HG03139 (cell line): ENCODE measurements at regions not wholly inside any gene's neighbourhood (a gene's known extent, or its start where the extent isn't known, plus 50 kb on each side); places are given as distances from the start of the nearest gene placed in this dataset.
"Not testable (repeated sequence)": the region's sequence is repeated elsewhere in the genome, so short reads cannot be mapped to it uniquely, and the experiment has no call there.

Source experiments
- ATAC-seq: cut with Tn5 transposase; IDR thresholded peaks from one replicate; pipeline ENCODE4 v1.9.1; 2021; ENCODE audit not compliant: unreplicated experiment

DNA sequence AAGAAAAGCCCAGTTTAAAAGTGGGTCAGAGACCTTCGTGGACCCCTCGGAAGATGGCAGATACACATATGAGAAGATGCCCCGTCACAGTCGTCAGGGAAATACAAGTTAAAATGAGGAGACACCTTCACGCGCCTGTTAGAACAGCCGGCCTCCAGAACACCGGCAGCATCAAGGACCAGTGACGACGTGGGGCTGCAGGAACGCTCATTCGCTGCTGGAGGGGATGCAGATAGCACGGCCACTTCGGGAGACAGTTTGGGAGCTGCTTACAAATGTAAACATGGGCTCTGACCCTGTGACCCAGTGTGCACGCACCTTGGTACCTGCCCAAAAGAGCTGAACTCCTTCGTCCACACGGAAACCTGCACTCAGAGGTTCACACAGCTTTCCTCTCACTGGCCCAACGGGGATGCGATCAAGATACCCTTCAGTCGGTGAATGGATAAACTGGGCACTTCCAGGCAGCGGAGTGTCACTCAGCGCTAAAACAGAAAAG lies 83.7 kb upstream of the CTDP1 start:
- ATAC-seq: no peak

DNA sequence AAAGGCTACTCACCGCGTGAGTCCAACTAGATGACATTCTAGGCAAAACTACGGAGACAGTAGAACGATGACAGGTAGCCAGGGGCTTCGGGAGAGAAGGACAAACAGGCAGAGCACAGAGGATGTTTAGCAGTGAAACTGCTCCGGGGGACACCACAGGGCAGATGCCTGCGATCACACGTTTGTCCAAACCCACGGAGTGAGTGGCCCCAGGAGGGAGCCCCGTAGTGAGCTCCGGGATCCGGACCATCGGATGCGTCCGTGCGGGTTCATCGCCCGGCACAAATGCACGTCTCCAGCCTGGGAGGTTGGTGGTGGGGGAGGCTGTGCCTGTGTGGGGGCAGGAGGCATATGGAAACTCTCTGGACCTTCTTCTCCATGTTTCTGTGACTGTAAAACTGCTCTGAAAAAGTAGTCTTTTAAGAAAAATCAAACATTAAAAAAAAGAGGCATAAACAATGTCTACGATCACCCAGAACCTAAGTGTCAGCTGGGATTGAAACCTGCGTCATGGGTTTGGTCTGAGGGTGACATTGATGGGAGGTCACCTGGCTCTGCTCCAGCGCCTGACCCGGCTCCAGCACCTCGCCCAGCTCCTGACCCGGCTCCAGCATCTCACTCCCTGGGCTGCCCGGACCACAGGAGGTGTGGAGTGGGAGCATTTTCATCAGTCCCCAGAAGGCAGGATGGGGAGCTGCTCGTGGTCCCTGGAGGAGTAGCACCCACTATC lies 83.0 kb upstream of the CTDP1 start:
- no peak for ATAC-seq

DNA sequence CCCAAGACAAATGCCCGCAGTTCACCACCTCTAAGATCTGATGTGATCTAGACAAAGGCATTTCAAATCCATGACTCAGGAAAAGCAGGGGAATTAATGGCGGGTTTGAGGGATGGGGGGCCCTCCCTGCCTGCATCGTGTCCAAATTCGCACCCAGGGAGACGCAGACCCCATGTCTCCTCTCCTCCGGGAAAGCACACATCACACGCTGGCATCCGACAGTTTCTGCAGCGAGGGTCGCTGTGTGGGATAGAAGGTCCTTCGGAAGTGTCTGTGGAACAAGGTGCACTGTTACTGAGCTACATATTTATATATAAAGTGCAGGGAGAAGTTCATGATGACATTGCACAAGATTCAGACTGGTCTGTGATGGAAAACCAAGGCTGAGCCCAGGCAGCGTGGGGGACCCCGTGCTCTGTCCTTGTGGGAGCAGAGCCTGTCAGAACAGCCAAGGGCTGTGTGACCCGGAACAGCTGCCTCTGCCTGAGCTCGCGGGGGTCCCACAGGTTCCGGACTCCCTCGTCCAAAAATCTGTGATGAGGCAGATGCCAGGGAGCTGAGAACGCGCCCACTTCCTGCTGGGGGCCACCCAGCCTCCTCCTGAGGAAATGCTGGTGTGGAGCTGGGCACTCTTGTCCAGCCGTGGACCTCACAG lies 82.3 kb upstream of the CTDP1 start:
- no peak for ATAC-seq

- no peak for ATAC-seq
Observed at GRCh38 chr18:79597831-79598632, 81.6 kb upstream of the CTDP1 start.

DNA sequence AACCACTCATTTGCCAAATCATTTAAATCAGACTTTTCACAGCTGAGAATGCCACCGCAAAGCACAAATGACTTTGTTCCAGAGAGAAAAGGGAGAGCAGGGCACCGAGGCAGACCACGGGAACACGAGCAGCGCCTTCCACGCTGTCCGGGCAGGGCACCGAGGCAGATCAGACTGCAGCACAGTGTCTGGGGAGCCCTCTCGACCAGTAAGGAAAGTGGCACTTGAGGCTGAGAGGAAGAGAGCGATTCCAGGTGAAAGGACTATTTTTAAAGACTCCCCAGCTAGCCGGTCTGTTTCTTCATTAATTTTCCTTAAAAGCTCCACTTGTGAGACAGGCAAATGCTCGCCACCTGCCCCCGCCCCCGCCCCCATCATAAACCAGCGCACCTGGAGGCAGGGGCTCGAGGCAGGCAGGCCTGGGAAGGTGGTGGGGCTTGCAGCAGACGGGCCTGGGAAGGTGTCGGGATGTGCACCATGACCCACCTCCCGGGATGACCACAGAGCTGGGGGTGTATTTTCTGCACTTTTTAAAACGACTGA lies 80.9 kb upstream of the CTDP1 start:
- ATAC-seq: no peak

DNA sequence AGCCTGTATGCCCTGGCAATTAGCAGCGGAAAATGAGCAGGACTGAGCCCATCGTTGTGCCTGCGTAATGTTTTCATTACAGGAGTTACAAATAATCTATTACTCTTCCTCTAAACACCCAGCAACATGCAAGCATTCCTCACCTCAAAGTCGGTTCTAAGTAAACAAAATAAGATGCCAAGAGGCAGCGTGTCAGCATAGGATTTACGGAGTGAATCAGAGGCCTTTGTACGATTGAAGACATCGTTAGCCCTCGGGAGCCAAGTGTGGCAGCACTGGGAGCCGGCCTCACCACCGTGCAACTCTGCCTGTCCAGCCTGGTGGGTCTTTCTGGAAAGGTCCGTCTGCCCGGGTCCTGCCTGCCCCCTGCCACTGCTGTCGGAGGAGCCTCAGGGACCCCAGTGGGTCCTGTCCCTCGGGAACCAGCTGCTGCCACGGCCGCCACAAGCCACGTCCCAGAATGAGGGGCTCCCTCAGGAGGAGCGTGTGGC lies 80.1 kb upstream of the CTDP1 start:
- ATAC-seq: no peak

- ATAC-seq: no peak
Observed at GRCh38 chr18:79600141-79600540, 79.5 kb upstream of the CTDP1 start.

DNA sequence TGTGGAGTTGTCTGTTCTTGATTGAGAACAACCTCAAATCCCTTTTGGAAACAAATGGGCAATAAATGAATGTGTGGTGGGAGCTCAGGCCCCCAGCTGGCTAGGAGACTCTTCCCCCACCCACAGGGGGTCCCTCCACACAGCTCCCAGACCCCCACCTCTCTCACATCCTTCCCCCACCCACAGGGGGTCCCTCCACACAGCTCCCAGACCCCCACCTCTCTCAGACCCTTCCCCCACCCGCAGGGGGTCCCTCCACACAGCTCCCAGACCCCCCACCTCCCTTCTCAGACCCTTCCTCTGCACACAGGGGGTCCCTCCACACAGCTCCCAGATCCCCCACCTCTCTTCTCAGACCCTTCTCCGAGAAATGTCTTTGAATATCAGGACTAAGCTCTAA lies 79.0 kb upstream of the CTDP1 start:
- no peak for ATAC-seq

DNA sequence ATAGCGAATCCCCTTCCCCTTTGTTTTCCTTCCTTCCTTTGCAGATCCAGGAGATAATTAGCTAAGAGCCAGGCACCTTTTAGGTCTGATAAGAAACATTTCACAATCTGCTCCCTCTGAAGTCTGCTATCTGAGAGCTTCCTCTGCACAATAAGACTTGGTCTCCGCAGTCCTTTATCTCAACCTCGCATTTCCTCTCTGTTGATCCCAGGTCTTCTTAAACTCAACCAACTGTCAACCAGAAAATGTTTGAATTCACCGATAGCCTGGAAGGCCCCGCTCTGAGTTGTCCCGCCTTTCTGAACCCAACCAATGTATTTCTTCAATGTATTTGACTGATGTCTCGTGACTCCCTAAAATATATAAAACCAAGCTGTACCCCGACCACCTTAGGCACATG lies 78.4 kb upstream of the CTDP1 start:
- ATAC-seq: no peak

- no peak for ATAC-seq
Observed at GRCh38 chr18:79603321-79604204, 76.0 kb upstream of the CTDP1 start.

DNA sequence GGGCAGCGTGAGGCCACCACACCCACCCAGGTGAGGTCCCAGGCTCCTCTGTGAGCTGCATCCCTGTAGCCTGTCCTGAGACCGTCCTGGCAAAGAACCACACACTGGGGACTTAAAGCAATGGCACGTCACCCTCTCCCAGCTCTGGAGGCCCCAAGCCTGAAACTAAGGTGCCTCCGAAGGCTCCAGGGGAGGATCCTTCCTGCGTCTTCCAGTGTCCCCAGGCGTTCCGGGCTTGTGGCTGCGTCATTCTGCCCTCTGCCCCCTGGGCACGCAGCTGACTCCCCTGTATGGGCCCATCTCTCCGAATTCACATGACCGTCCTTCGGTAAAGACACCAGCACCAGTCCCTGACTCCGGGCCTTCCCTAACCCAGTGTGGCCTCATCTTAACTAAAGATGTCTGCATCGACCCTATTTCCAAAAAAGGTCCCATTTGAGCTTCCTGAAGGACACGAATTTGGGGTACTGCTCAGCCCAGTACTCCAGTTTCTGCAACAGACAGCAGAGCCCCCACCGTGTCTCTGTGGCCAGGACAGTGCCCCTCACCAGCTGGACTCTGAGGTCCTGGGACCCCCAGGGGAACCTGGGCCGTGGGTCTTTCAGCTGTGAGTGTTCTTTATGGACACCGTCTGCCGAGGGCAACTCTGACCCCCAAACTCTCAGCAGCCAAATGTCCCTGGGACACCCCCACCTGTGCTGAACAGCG lies 75.2 kb upstream of the CTDP1 start:
- no peak for ATAC-seq

DNA sequence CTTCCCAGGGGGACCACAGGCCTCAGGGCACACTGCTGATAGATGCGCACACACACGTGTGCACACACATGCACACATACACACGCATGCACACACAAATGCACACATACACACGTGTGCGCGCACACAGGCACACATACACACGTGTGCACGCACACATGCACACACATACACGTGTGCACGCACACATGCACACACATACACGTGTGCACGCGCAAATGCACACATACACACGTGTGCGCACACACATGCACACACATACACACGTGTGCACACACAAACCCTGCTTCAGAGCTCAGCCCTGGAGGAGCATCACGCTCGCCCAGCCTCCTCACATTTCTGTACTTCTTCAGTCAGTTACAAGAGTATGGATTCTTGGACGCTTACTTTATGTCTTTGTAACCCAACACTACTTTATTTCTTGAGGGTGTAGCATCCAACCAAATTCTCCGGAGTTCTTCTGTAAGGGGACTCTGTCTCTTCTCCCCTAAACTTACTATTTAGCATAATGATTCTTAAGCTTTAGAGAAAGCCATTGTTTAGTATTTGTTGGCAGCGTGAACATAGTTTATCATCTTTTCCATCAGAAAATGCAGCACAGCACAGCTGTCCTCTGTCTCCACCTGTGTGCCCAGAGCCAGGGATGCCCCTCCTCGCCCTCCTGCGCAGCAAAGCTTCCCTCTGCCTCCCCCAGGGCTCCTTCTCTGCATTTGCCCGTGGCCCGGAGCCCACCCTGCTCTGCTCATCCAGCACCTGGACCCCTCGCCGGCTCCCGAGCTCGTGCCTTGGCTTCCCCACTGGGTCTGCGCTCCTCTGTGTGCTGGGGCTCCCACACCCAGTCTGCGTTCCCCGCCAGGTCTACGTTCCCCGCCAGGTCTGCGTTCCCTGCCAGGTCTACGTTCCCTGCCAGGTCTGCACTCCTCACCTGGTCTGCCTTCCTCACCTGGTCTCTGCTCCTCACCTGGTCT lies 74.4 kb upstream of the CTDP1 start:
- no peak for ATAC-seq

GRCh38 chr18:79606071-79606470 lies 73.5 kb upstream of the CTDP1 start:
- ATAC-seq: not testable (repeated sequence)

- ATAC-seq: no peak
Observed at GRCh38 chr18:79606621-79607331, 72.8 kb upstream of the CTDP1 start.

DNA sequence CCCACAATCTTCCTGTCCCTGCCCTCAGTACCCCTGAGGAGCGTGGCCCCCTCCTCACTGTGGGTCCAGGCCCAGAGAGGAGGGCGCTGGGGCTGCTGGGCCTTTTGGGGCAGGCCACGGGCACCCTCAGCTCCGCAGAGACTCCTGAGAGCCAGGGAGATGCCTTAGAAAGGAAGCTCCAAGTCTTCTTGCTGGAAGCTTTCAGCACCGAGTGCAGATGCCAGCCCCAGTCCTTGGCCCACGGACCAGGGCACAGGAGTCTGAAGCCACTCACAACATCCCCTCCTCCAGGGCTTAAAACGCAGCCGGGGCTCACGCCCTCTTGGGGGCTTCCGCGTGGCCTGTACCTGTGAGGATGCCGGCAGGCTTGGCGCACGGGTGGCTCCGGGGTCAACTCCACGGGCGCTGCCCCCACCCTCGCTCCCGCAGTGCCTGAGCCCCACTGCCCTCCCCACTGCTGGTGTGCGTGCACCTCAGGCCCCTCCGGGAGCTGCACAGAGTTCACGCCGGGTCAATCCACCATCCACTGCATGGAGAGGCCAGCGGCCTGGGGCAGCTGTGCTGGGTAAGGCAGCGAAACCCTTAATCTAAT lies 72.1 kb upstream of the CTDP1 start:
- ATAC-seq: no peak

DNA sequence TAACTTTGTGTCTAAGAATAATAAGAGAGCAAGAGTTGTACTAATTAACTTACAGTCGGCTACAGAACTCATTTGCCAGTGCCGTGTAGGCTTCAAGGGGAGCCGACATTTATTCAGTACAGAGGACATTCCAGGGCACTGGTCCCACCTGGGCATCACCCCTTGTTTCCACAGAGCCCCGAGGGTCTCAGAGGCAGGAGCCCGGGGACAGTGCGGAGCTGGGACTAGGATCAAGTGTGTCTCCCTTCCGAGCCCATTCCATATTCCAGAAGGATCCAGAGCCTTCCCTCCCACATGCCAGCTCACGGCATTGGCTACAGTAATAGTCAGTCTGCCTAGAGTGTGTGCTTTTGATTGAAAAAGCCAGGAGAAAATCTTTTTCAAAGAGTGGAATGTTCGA lies 71.5 kb upstream of the CTDP1 start:
- no peak for ATAC-seq

DNA sequence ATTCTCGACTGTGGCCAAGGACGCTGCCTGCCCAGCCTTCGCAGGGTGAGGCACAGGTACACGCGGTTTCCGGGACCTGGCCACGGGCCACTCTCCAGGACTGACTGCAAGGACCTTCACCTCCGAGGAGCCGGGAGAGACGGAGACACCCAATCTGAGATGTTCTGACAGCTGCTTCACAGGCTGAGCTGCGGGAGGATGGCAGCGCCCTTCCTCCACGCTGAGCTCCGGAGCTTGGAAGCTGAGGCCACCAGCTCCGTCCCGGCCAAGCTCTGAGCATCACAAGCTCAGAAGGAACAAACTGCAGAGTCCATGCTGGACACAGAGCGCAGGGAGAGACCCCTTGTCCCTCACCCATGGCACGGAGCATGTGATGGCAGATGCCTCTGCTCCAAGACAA lies 71.1 kb upstream of the CTDP1 start:
- ATAC-seq: no peak
